ENCODE measurements at regions not wholly inside any gene's neighbourhood (a gene's known extent, or its start where the extent isn't known, plus 50 kb on each side); places are given as distances from the start of the nearest gene placed in this dataset.

- DNase-seq: no peak
Measured at GRCh38 chr6:169880516-169880915, 129.1 kb downstream of the ERMARD start.

GRCh38 chr6:169869301-169869700, 117.9 kb downstream of the ERMARD start:
- DNase-seq: no peak

GRCh38 chr6:169868458-169868857, 117.0 kb downstream of the ERMARD start:
- DNase-seq: peak in 3 of 4 experiments; percentile 10 to 49 (median 23)

- no peak for DNase-seq
Measured at GRCh38 chr6:169867751-169868191, 116.3 kb downstream of the ERMARD start.

GRCh38 chr6:169866668-169867521, 115.5 kb downstream of the ERMARD start:
- DNase-seq: no peak

- DNase-seq: no peak
Measured at GRCh38 chr6:169866140-169866534, 114.7 kb downstream of the ERMARD start.

GRCh38 chr6:169865346-169866139, 114.1 kb downstream of the ERMARD start:
- DNase-seq: no peak

GRCh38 chr6:169864148-169865020, 113.0 kb downstream of the ERMARD start:
- no peak for DNase-seq

GRCh38 chr6:169863710-169864109, 112.3 kb downstream of the ERMARD start:
- DNase-seq: no peak

- DNase-seq: no peak
Measured at GRCh38 chr6:169862892-169863525, 111.6 kb downstream of the ERMARD start.

- no peak for DNase-seq
Measured at GRCh38 chr6:169862043-169862891, 110.8 kb downstream of the ERMARD start.

- no peak for DNase-seq
Measured at GRCh38 chr6:169861431-169862042, 110.1 kb downstream of the ERMARD start.

- no peak for DNase-seq
Measured at GRCh38 chr6:169859978-169860703, 108.7 kb downstream of the ERMARD start.

- DNase-seq: no peak
Measured at GRCh38 chr6:169859401-169859977, 108.1 kb downstream of the ERMARD start.

- DNase-seq: no peak
Measured at GRCh38 chr6:169858935-169859351, 107.5 kb downstream of the ERMARD start.

GRCh38 chr6:169858293-169858934, 107.0 kb downstream of the ERMARD start:
- no peak for DNase-seq

- DNase-seq: no peak
Measured at GRCh38 chr6:169857343-169858292, 106.2 kb downstream of the ERMARD start.

All from suppressor macrophage (primary cell).